Natural killer cell (primary cell): ENCODE measurements at regions not wholly inside any gene's neighbourhood (a gene's known extent, or its start where the extent isn't known, plus 50 kb on each side); places are given as distances from the start of the nearest gene placed in this dataset.
A peak's percentile ranks its signal among the peaks of the same experiment; 100 is the strongest.

ENCODE experiments used
- ATAC-seq, 3 donors: fragments of 150-1000 bp in 2 of 3; fragments of 200-7000 bp in 1 of 3; cut with Tn5 transposase; 1 replicate in 1 of 3; 2 replicates in 2 of 3; pipeline ENCODE4 v1.10.0; 2021; ENCODE audit warnings: mild to moderate bottlenecking in 2 of 3, moderate library complexity in 2 of 3
- DNase-seq, 2 donors: peaks; one replicate each; pipeline versions ENCODE4 v3.0.0 to v3.0.0-alpha.2; 2013 to 2021; ENCODE audit warnings: mixed read lengths in 1 of 2
- H3K27ac ChIP-seq: one replicate; pipeline ENCODE4 v1.5.1; 2013; ENCODE audit warnings: mild to moderate bottlenecking, low read length
- H3K27me3 ChIP-seq: one replicate; pipeline ENCODE4 v1.6.1; 2013; ENCODE audit warnings: low read length; ENCODE audit not compliant: control insufficient read depth, insufficient read depth
- H3K36me3 ChIP-seq: one replicate; pipeline ENCODE4 v1.6.1; 2013; ENCODE audit warnings: low read length; ENCODE audit not compliant: control insufficient read depth, insufficient read depth
- H3K4me1 ChIP-seq: one replicate; pipeline ENCODE4 v1.6.1; 2013; ENCODE audit warnings: low read length; ENCODE audit not compliant: control insufficient read depth, insufficient read depth
- H3K4me3 ChIP-seq: one replicate; pipeline ENCODE4 v1.5.1; 2013; ENCODE audit warnings: low read length
- H3K9me3 ChIP-seq: one replicate; pipeline ENCODE4 v1.6.1; 2013; ENCODE audit warnings: low read length; ENCODE audit not compliant: control insufficient read depth, insufficient read depth
- H3K27ac Mint-ChIP-seq, 2 donors: one replicate each; pipeline ENCODE4 v1.8.0; 2022; ENCODE audit warnings: mild to moderate bottlenecking in 2 of 2, mixed read lengths in 2 of 2, moderate library complexity in 1 of 2
- H3K27me3 Mint-ChIP-seq, 2 donors: one replicate each; pipeline ENCODE4 v1.8.0; 2022; ENCODE audit warnings: low read depth in 2 of 2, mixed read lengths in 2 of 2
- H3K36me3 Mint-ChIP-seq: one replicate; pipeline ENCODE4 v1.8.0; 2022; ENCODE audit warnings: mixed read lengths
- H3K4me1 Mint-ChIP-seq, 2 donors: one replicate each; pipeline ENCODE4 v1.8.0; 2022; ENCODE audit warnings: mixed read lengths in 2 of 2
- H3K4me3 Mint-ChIP-seq: one replicate; pipeline ENCODE4 v1.8.0; 2022; ENCODE audit warnings: mild to moderate bottlenecking, moderate library complexity, mixed read lengths
- H3K9me3 Mint-ChIP-seq, 2 donors: one replicate each; pipeline ENCODE4 v1.8.0; 2022; ENCODE audit warnings: mixed read lengths in 2 of 2
- CTCF ChIP-seq: fragments of 200-600 bp; IDR thresholded peaks from one replicate; pipeline ENCODE4 v1.8.0; 2022; ENCODE audit warnings: antibody characterized with exemption
- WGBS: methylation state at CpG from one replicate; pipeline ENCODE4 v1.1.7; 2013; ENCODE audit warnings: missing lambda C conversion rate; ENCODE audit not compliant: insufficient coverage; 5-methylcytosine and 5-hydroxymethylcytosine counted together
- intact Hi-C: fragments of 100-400 bp; cut with micrococcal nuclease; formaldehyde crosslinking; loops from one replicate; pipeline ENCODE4 v1.14.2; 2022

DNA sequence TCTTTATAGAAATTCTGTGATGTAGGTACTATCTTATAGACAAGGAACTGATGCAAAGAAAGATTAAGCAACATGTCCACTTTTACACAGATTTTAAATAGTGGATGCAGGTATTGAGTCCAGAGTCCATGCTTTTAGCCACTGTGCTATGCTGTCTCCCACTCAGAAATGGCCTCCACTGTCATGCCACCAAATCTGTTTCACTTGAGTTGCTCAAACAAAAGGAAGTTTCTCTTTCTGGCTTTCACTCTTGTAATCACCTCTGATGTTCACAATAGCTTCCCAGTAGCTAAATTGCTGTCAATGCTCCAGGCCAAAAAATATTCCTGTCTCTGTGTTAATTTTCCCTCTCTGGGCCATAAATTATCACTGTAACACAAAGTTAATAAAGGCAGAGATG, 77.0 kb upstream of the RASA1 start:
- Mint-ChIP-seq H3K36me3 (no peaks in the 10 kb centered on the region), H3K9me3 (no peaks in the 10 kb centered on the region), H3K27me3 (no peaks in the 10 kb centered on the region), H3K4me3 (no peak overlapping the region), H3K4me1 (peaks cover 20 to 24% of the 10 kb centered on the region in 2 donors), H3K27ac (no peak overlapping the region)
- no peaks in the 10 kb centered on the region for H3K9me3 ChIP-seq
- no peak overlapping the region for H3K27ac ChIP-seq
- H3K4me1 ChIP-seq: no peaks in the 10 kb centered on the region
- no peak for DNase-seq
- TF ChIP-seq CTCF: no peak
- no peaks in the 10 kb centered on the region for H3K36me3 ChIP-seq
- intact Hi-C loops: no loop called here
- H3K4me3 ChIP-seq: no peak overlapping the region
- no peak for ATAC-seq
- H3K27me3 ChIP-seq: no peaks in the 10 kb centered on the region

DNA sequence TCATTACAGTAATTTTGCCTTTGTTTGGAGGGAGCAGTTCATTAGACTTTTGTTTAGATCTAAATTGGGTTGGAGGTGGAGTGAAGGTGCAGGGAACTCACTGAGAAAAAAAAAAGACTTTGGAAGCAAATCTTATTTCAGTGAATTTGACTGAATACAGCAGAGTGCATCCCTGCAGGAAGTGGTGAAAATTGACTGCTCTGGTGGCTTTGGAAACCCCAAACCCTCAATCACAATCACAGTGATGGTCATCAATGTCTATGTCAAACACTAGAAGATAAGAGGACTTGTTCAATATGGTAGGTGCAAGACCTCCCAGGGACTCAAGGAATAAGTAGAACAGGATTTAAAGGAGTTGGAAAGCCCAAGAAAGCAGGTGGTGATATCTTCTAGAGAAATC, 76.0 kb upstream of the RASA1 start:
- Histone ChIP-seq H3K27me3 (no peaks in the 10 kb centered on the region), H3K36me3 (no peaks in the 10 kb centered on the region), H3K27ac (no peak overlapping the region), H3K9me3 (no peaks in the 10 kb centered on the region), H3K4me3 (no peak overlapping the region), H3K4me1 (no peaks in the 10 kb centered on the region)
- Mint-ChIP-seq H3K4me1 (peaks cover 22 to 25% of the 10 kb centered on the region in 2 donors), H3K9me3 (no peaks in the 10 kb centered on the region), H3K36me3 (no peaks in the 10 kb centered on the region), H3K27ac (no peak overlapping the region), H3K27me3 (no peaks in the 10 kb centered on the region), H3K4me3 (no peak overlapping the region)
- TF ChIP-seq CTCF: no peak
- DNase-seq (no peak), ATAC-seq (no peak)
- intact Hi-C loops: no loop called here

DNA sequence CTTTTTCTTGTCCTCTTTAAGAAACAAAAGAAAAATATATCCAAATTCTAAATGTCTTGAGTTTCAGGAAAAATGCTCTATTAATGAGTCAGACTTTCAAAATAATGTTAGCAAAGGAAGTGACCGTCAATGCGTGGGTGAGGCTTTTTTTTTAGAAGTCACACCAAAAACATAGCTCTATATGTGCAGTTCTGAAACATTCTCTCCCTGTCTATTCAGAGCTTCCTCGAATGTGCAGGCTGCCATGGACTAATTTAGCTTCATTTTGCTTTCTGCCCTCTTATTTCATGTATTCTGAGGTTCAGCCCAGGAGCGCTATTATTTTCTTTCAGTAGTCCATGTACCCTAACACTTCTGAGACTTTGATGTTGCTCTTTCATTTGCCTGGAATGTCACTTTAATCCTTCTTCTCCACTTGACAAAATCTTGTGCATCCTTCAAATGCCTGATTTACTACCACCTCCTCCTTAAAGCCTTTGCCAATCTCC, 72.5 kb upstream of the RASA1 start:
- no peak for TF ChIP-seq CTCF
- H3K4me1 ChIP-seq: no peaks in the 10 kb centered on the region
- ATAC-seq (peak in 1 of 3 donors; percentile 44), DNase-seq (no peak)
- peaks cover 22 to 25% of the 10 kb centered on the region in 2 donors for H3K4me1 Mint-ChIP-seq
- no peaks in the 10 kb centered on the region for H3K27me3 Mint-ChIP-seq
- no peak overlapping the region for H3K27ac ChIP-seq
- H3K27me3 ChIP-seq: no peaks in the 10 kb centered on the region
- H3K9me3 ChIP-seq: no peaks in the 10 kb centered on the region
- no peaks in the 10 kb centered on the region for H3K36me3 Mint-ChIP-seq
- intact Hi-C loops: no loop called here
- H3K4me3 Mint-ChIP-seq: no peak overlapping the region
- H3K27ac Mint-ChIP-seq: peak overlapping the region in 1 of 2 donors; percentile 46
- no peak overlapping the region for H3K4me3 ChIP-seq
- no peaks in the 10 kb centered on the region for H3K9me3 Mint-ChIP-seq
- 28% methylated on average over 4 of the region's 4 CpGs for WGBS
- H3K36me3 ChIP-seq: no peaks in the 10 kb centered on the region

DNA sequence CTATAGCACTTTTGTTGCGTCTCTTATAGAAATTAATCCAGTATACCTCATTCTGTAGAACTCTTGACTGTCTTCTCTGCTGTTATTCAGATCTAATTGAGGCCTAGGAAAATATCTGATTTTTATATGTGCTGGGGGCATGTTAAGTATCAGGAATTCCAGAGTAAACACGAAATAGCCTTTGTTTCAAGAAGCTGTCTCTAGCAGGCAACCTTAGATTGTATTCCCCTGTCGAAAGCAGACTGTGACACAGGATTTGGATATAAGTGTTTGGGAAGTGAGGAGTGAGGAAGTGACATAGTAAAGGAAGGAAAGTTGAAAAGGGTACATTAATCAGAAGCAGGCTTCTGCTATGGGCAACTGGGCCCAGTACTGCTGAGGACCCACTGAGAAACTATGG, 72.1 kb upstream of the RASA1 start:
- H3K9me3 Mint-ChIP-seq: no peaks in the 10 kb centered on the region
- no peak overlapping the region for H3K27ac Mint-ChIP-seq
- TF ChIP-seq CTCF: no peak
- Histone ChIP-seq H3K27ac (no peak overlapping the region), H3K4me1 (no peaks in the 10 kb centered on the region), H3K9me3 (no peaks in the 10 kb centered on the region), H3K4me3 (no peak overlapping the region), H3K36me3 (no peaks in the 10 kb centered on the region), H3K27me3 (no peaks in the 10 kb centered on the region)
- no peak overlapping the region for H3K4me3 Mint-ChIP-seq
- no peaks in the 10 kb centered on the region for H3K27me3 Mint-ChIP-seq
- no peaks in the 10 kb centered on the region for H3K36me3 Mint-ChIP-seq
- no peak for ATAC-seq
- H3K4me1 Mint-ChIP-seq: peaks cover 22 to 25% of the 10 kb centered on the region in 2 donors
- WGBS: 92% methylated on average over 2 of the region's 3 CpGs
- DNase-seq: no peak
- intact Hi-C loops: no loop called here
